ENCODE measurements at regions not wholly inside any gene's neighbourhood (a gene's known extent, or its start where the extent isn't known, plus 50 kb on each side); places are given as distances from the start of the nearest gene placed in this dataset.

DNA sequence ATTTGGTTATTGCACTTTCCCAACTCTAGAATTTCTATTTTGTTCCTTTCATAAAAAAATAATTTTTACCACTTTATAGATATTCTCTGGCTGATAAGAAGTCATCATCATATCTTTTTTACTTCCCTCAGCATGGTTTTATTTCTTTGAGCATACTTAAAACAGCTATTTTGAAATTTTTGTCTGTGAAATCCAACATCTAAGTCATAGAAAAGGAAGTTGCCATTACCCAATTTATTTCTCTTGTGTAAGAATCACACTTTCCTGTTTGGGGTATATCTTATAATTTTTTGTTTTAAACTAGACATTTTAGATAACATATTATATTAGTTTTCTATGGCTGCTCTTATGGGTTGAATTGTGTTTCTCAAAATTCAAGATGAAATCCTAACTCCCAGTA is 400.2 kb upstream of the OR4E1 start:
- Histone ChIP-seq H2BK20ac (ENCODE audit: low read length) (no peak overlapping the region), H4K20me1 (replicated peaks in 1 of 2; ENCODE audit: control insufficient read depth in 1 of 2, insufficient read depth in 2 of 2, low read length in 2 of 2) (no peaks in the 10 kb centered on the region), H2BK15ac (ENCODE audit: low read length) (no peak overlapping the region), H2BK120ac (replicated peaks; ENCODE audit: low read depth, low read length) (no peak overlapping the region), H3K9me3 (ENCODE audit: insufficient read depth in 2 of 2, low read depth in 1 of 2, low read length in 1 of 2) (no peaks in the 10 kb centered on the region), H4K5ac (ENCODE audit: insufficient read length, low read depth, low read length) (no peak overlapping the region), H3K4me2 (ENCODE audit: insufficient read depth in 1 of 2, low read depth in 2 of 2, low read length in 2 of 2) (no peak overlapping the region), H3K27me3 (replicated peaks in 1 of 4; ENCODE audit: control insufficient read depth in 3 of 4, extremely low read depth in 1 of 4, insufficient read depth in 3 of 4, low read length in 3 of 4) (no peaks in the 10 kb centered on the region; a peak in 1 of 7 replicates), H3K79me2 (ENCODE audit: control insufficient read depth in 1 of 2, insufficient read depth in 2 of 2, low read length in 2 of 2) (no peaks in the 10 kb centered on the region), H3K9ac (replicated peaks in 1 of 4; ENCODE audit: extremely low read depth in 1 of 4, low read depth in 3 of 4, low read length in 3 of 4) (no peak overlapping the region), H4K91ac (replicated peaks; ENCODE audit: insufficient read length, low read length) (no peak overlapping the region), H3K79me1 (ENCODE audit: low read depth, low read length) (no peaks in the 10 kb centered on the region), H2AK5ac (ENCODE audit: low read depth, low read length) (no peak overlapping the region), H3K23me2 (ENCODE audit: low read depth, low read length) (no peaks in the 10 kb centered on the region), H3K4me3 (ENCODE audit: extremely low read depth in 1 of 4, insufficient read depth in 2 of 4, low read depth in 3 of 4, low read length in 4 of 4) (no peak overlapping the region), H3K14ac (ENCODE audit: insufficient read length) (no peak overlapping the region), H3K4me1 (replicated peaks in 1 of 4; ENCODE audit: control insufficient read depth in 3 of 4, insufficient read depth in 4 of 4, low read length in 3 of 4) (peaks cover 0 to 5% (median 0%) of the 10 kb centered on the region in 4 experiments; a peak in 1 of 7 replicates), H3K18ac (ENCODE audit: extremely low read depth, low read length) (no peak overlapping the region), H2AFZ (ENCODE audit: low read length) (no peak overlapping the region), H3K36me3 (ENCODE audit: control insufficient read depth in 2 of 4, insufficient read depth in 4 of 4, low read length in 3 of 4) (no peaks in the 10 kb centered on the region), H3K23ac (ENCODE audit: insufficient read length) (no peak overlapping the region), H2BK5ac (ENCODE audit: low read depth, low read length) (no peak overlapping the region), H3K27ac (ENCODE audit: low read depth, low read length) (no peak overlapping the region), H2BK12ac (ENCODE audit: low read depth, low read length) (no peak overlapping the region), H4K8ac (ENCODE audit: extremely low read depth, insufficient read depth, low read length) (no peak overlapping the region), H3K56ac (replicated peaks; ENCODE audit: insufficient read length, low read depth, low read length) (no peak overlapping the region), H3K4ac (replicated peaks; ENCODE audit: insufficient read length, low read depth, low read length) (no peak overlapping the region)
- FAIRE-seq (no peak), DNase-seq (ENCODE audit: low read depth in 1 of 2, low spot score in 2 of 2) (no peak)
- POLR2A ChIA-PET (ENCODE audit: partially characterized antibody) = no interaction called here
- CTCF ChIA-PET (ENCODE audit: partially characterized antibody) = no interaction called here
- TF ChIP-seq TBP (IDR thresholded peaks at IDR 0.05; ENCODE audit: low read depth, low read length) (no peak), YY1 (IDR thresholded peaks at IDR 0.05; ENCODE audit: low read depth, low read length) (no peak), SIN3A (conservative IDR thresholded peaks at IDR 0.05 in 1 of 2, IDR thresholded peaks at IDR 0.05 in 1 of 2; ENCODE audit: low read depth in 1 of 2, low read length in 2 of 2) (no peak)
